Cardiac muscle cell (in vitro differentiated cells and primary cell): ENCODE measurements at regions not wholly inside any gene's neighbourhood (a gene's known extent, or its start where the extent isn't known, plus 50 kb on each side); places are given as distances from the start of the nearest gene placed in this dataset.
A peak's percentile ranks its signal among the peaks of the same experiment; 100 is the strongest.

ENCODE experiments used
- DNase-seq, 2 donors: peaks; one replicate each; pipeline versions ENCODE4 v3.0.0 to v3.0.0-alpha.2; 2010 to 2017; ENCODE audit warnings: low read depth in 1 of 2, low spot score in 1 of 2
- H3K27ac ChIP-seq: fragments of 200-600 bp; sonication (generic); 2 replicates; pipeline ENCODE4 v1.5.1; 2016
- H3K27me3 ChIP-seq: fragments of 200-600 bp; sonication (generic); 2 replicates; pipeline ENCODE4 v1.6.0; 2016; ENCODE audit warnings: control low read depth
- H3K36me3 ChIP-seq: fragments of 200-600 bp; sonication (generic); 2 replicates; pipeline ENCODE4 v1.5.1; 2016; ENCODE audit warnings: control low read depth
- H3K4me1 ChIP-seq: fragments of 200-600 bp; sonication (generic); 2 replicates; pipeline ENCODE4 v1.8.1; 2017; ENCODE audit warnings: low read depth, mild to moderate bottlenecking, mixed run types
- H3K4me3 ChIP-seq: fragments of 200-600 bp; sonication (generic); 2 replicates; pipeline ENCODE4 v1.5.1; 2016; ENCODE audit warnings: mild to moderate bottlenecking
- H3K9me3 ChIP-seq: fragments of 200-600 bp; sonication (generic); 2 replicates; pipeline ENCODE4 v1.5.1; 2017; ENCODE audit warnings: low read depth, mild to moderate bottlenecking, control low read depth
- CTCF ChIP-seq: IDR thresholded peaks from 2 replicates; pipeline ENCODE4 v1.5.1; 2012; ENCODE audit warnings: low read depth, mild to moderate bottlenecking, low read length

GRCh38 chr5:92896722-92897121 lies 684.3 kb downstream of the NR2F1-AS1 start:
- no peak for DNase-seq
- H3K4me1 ChIP-seq = no peaks in the 10 kb centered on the region
- H3K36me3 ChIP-seq = no peaks in the 10 kb centered on the region
- H3K9me3 ChIP-seq = no peaks in the 10 kb centered on the region
- H3K27ac ChIP-seq = no peak overlapping the region
- peaks cover 60% of the 10 kb centered on the region for H3K27me3 ChIP-seq
- no peak for TF ChIP-seq CTCF
- no peak overlapping the region for H3K4me3 ChIP-seq

- no peak for TF ChIP-seq CTCF
- Histone ChIP-seq H3K4me3 (no peak overlapping the region), H3K27ac (no peak overlapping the region), H3K9me3 (no peaks in the 10 kb centered on the region), H3K27me3 (peaks cover 32% of the 10 kb centered on the region), H3K4me1 (no peaks in the 10 kb centered on the region), H3K36me3 (no peaks in the 10 kb centered on the region)
- DNase-seq = peak in 1 of 2 donors; percentile 52
These were observed 690.2 kb downstream of the NR2F1-AS1 start for GRCh38 chr5:92890841-92891244.

- DNase-seq = no peak
- no peaks in the 10 kb centered on the region for H3K36me3 ChIP-seq
- no peak overlapping the region for H3K4me3 ChIP-seq
- H3K27me3 ChIP-seq = peaks cover 40% of the 10 kb centered on the region
- TF ChIP-seq CTCF = no peak
- H3K27ac ChIP-seq = no peak overlapping the region
- no peaks in the 10 kb centered on the region for H3K9me3 ChIP-seq
- no peaks in the 10 kb centered on the region for H3K4me1 ChIP-seq
These were observed 691.9 kb downstream of the NR2F1-AS1 start for GRCh38 chr5:92889140-92889539.

GRCh38 chr5:92887254-92887653 lies 693.8 kb downstream of the NR2F1-AS1 start:
- Histone ChIP-seq H3K36me3 (no peaks in the 10 kb centered on the region), H3K4me1 (no peaks in the 10 kb centered on the region), H3K4me3 (no peak overlapping the region)

GRCh38 chr5:92886751-92887150 lies 694.3 kb downstream of the NR2F1-AS1 start:
- DNase-seq = no peak
- Histone ChIP-seq H3K36me3 (no peaks in the 10 kb centered on the region), H3K4me3 (no peak overlapping the region), H3K9me3 (no peaks in the 10 kb centered on the region), H3K27me3 (peaks cover 63% of the 10 kb centered on the region), H3K4me1 (no peaks in the 10 kb centered on the region), H3K27ac (no peak overlapping the region)
- no peak for TF ChIP-seq CTCF

More at GRCh38 chr5:92887254-92887653, 693.8 kb downstream of the NR2F1-AS1 start:
- no peaks in the 10 kb centered on the region for H3K9me3 ChIP-seq
- H3K27me3 ChIP-seq = peaks cover 58% of the 10 kb centered on the region
- DNase-seq = no peak
- no peak for TF ChIP-seq CTCF
- H3K27ac ChIP-seq = no peak overlapping the region

- Histone ChIP-seq H3K27ac (no peak overlapping the region), H3K9me3 (no peaks in the 10 kb centered on the region), H3K4me3 (no peak overlapping the region), H3K27me3 (peaks cover 71% of the 10 kb centered on the region), H3K36me3 (no peaks in the 10 kb centered on the region), H3K4me1 (no peaks in the 10 kb centered on the region)
- peak in 1 of 2 donors; percentile 46 for DNase-seq
- no peak for TF ChIP-seq CTCF
These were observed 695.1 kb downstream of the NR2F1-AS1 start for GRCh38 chr5:92885950-92886349.
